Umbilical cord (tissue), 1 donor: ENCODE measurements at regions not wholly inside any gene's neighbourhood (a gene's known extent, or its start where the extent isn't known, plus 50 kb on each side); places are given as distances from the start of the nearest gene placed in this dataset.
A peak's percentile ranks its signal among the peaks of the same experiment; 100 is the strongest.
"Not testable (repeated sequence)": the region's sequence is repeated elsewhere in the genome, so short reads cannot be mapped to it uniquely, and the experiment has no call there.

Source experiments
- DNase-seq: peaks from one replicate; pipeline ENCODE4 v3.0.0-alpha.2; 2015; ENCODE audit warnings: low spot score

DNA sequence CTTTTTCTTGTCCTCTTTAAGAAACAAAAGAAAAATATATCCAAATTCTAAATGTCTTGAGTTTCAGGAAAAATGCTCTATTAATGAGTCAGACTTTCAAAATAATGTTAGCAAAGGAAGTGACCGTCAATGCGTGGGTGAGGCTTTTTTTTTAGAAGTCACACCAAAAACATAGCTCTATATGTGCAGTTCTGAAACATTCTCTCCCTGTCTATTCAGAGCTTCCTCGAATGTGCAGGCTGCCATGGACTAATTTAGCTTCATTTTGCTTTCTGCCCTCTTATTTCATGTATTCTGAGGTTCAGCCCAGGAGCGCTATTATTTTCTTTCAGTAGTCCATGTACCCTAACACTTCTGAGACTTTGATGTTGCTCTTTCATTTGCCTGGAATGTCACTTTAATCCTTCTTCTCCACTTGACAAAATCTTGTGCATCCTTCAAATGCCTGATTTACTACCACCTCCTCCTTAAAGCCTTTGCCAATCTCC lies 72.5 kb upstream of the RASA1 start:
- DNase-seq, result peak; percentile 8

DNA sequence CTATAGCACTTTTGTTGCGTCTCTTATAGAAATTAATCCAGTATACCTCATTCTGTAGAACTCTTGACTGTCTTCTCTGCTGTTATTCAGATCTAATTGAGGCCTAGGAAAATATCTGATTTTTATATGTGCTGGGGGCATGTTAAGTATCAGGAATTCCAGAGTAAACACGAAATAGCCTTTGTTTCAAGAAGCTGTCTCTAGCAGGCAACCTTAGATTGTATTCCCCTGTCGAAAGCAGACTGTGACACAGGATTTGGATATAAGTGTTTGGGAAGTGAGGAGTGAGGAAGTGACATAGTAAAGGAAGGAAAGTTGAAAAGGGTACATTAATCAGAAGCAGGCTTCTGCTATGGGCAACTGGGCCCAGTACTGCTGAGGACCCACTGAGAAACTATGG lies 72.1 kb upstream of the RASA1 start:
- no peak for DNase-seq

DNA sequence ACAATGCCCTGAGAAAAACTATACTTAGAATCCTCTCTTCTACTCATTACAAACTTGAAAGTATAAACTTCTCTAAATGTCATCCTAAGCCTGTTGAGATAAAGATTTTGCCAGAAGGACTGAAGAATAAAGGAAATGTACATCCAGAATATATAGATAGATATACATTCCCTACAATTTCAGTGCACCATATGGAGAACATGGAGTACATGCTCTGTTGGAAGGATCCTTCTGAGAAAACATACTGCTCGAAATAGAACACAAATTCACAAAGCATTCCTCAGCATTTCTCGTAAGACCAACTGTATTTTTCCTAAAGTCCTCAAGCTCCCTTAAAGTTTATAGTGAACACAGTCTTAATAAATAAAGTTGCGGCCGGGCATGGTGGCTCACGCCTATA lies 69.7 kb upstream of the RASA1 start:
- DNase-seq, result no peak

DNA sequence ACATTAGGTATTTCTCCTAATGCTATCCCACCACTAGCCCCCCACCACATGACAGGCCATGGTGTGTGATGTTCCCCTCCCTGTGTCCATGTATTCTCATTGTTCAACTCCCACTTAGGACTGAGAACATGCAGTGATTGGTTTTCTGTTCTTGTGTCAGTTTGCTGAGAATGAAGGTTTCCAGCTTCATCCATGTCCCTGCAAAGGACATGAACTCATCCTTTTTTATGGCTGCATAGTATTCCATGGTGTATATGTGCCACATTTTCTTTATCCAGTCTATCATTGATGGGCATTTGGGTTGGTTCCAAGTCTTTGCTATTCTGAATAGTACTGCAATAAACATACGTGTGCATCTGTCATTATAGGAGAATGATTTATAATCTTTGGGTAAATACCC lies 68.4 kb upstream of the RASA1 start:
- not testable (repeated sequence) for DNase-seq

DNA sequence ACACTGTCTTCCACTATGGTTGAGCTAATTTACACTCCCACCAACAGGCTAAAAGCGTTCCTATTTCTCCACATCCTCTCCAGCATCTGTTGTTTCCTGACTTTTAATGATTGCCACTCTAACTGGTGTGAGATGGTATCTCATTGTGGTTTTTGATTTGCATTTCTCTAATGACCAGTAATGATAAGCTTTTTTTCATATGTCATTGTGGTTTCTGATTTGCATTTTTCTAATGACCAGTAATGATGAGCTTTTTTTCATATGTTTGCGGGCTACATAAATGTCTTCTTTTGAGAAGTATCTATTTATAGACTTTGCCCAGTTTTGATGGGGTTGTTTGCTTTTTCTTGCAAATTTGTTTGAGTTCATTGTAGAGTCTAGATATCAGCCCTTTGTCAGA lies 68.0 kb upstream of the RASA1 start:
- DNase-seq, result not testable (repeated sequence)

DNA sequence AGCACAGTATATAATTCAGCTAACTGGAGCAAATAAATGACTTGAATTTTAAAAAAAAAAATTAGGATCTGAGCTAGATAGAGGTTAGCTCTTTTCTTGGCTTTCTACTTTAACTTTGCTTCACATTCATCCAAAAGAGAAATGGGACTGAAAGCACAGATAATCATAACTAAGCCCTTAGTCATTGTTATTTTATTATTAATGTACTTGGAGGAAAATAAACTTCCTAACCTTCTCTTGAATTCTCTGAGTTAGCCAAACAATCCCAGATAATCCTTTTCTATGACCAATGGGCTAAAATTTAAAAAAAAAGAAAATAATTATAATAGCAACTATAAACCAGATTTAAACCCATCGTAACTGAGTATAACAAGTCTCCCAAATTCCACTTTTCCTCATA lies 57.6 kb upstream of the RASA1 start:
- DNase-seq, result no peak

DNA sequence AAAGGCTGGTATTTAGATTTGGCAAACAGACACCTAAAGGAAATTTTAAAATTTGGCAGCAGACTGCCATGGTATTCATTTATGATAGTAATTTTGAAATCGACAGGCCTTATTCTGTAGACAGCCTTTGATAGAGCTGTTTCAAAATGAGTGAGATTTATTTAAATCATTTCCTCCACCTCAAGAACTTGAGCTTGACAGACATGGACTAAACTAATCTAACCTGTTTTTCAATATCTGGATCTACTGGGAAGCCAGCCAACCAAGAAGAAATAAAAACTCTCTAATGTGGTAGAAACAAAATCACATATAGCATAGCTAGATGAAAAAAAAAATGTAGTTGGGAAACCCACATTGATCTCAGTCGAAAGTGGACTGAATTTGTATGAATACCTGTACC lies 56.9 kb upstream of the RASA1 start:
- DNase-seq, result peak; percentile 31

DNA sequence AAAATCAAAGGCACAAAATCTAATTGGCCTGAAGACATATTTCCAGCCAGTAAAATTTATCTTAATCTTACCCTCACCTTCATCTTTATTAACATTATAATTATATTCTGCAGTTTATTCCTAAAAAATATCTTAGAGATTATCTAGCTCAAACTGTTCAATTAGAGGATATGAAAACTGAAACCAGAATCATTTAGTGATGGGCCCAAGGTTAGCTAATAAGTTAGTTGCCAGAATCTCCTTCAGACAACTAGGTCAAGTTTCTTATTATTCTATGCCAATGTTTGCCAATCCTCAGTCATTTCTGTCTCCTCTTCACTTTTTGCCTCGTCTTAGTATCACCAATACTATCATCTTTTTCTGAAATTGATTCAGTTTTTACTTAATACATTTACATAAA lies 56.0 kb upstream of the RASA1 start:
- no peak for DNase-seq

DNA sequence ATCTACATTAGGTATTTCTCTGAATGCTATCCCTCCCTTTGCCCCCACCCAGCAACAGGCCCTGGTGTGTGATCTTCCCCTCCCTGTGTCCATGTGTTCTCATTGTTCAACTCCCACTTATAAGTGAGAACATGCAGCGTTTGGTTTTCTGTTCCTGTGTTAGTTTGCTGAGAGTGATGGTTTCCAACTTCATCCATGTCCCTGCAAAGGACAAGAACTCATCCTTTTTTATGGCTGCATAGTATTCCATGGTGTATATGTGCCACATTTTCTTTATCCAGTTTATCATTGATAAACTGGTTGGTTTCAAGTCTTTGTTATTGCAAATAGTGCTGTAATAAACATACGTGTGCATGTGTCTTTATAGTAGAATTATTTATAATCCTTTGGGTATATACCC lies 55.5 kb upstream of the RASA1 start:
- DNase-seq, result not testable (repeated sequence)

DNA sequence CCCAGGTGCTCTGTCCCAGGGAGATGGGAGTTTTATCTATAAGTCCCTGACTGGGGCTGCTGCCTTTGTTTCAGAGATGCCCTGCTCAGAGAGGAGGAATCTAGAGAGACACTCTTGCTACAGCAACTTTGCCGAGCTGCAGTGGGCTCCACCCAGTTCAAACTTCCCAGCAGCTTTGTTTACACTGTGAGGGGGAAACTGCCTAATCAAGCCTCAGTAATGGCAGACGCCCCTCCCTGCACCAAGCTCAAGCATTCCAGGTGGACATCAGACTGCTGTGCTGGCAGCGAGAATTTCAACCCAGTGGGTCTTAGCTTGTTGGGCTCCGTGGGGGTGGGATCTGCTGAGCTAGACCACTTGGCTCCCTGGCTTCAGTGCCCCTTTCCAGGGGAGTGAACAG lies 50.2 kb upstream of the RASA1 start:
- not testable (repeated sequence) for DNase-seq
